CD8-positive, alpha-beta memory T cell (primary cell): ENCODE measurements at regions not wholly inside any gene's neighbourhood (a gene's known extent, or its start where the extent isn't known, plus 50 kb on each side); places are given as distances from the start of the nearest gene placed in this dataset.

ENCODE experiments used
- CTCF ChIA-PET: fragments of 350-600 bp; sonication (Branson Sonifier 250); formaldehyde crosslinking; loops from one replicate; lab custom pipeline; 2021; ENCODE audit warnings: antibody characterized with exemption; lab: Charles Lee
- POLR2A ChIA-PET: fragments of 350-600 bp; sonication (Branson Sonifier 250); formaldehyde crosslinking; loops from one replicate; lab custom pipeline; 2021; ENCODE audit warnings: antibody characterized with exemption; lab: Charles Lee
- DNase-seq, 5 donors: peaks; one replicate each; pipeline versions ENCODE4 v3.0.0 to v3.0.0-alpha.2; 2020 to 2022; ENCODE audit warnings: mixed read lengths in 1 of 5
- H3K27ac ChIP-seq: one replicate; pipeline ENCODE4 v1.7.0; 2013; ENCODE audit warnings: low read depth, mild to moderate bottlenecking, low read length, moderate library complexity
- H3K27me3 ChIP-seq: 2 replicates; pipeline ENCODE4 v1.7.0; 2013; ENCODE audit warnings: low read length, mild to moderate bottlenecking; ENCODE audit not compliant: insufficient read depth, poor library complexity, severe bottlenecking
- H3K36me3 ChIP-seq: 2 replicates; pipeline ENCODE4 v1.7.0; 2013; ENCODE audit warnings: mild to moderate bottlenecking, low read length, moderate library complexity; ENCODE audit not compliant: insufficient read depth
- H3K4me1 ChIP-seq: 2 replicates; pipeline ENCODE4 v1.7.0; 2013; ENCODE audit warnings: mild to moderate bottlenecking, low read length, moderate library complexity; ENCODE audit not compliant: insufficient read depth
- H3K4me3 ChIP-seq: 2 replicates; pipeline ENCODE4 v1.7.0; 2013; ENCODE audit warnings: mild to moderate bottlenecking, low read length
- H3K9me3 ChIP-seq: 2 replicates; pipeline ENCODE4 v1.7.0; 2013; ENCODE audit warnings: mild to moderate bottlenecking, low read length
- H3K27ac Mint-ChIP-seq, 8 donors: one replicate each; pipeline ENCODE4 v1.8.0; 2020 to 2021; ENCODE audit warnings: mixed read lengths in 8 of 8, mild to moderate bottlenecking in 6 of 8, inconsistent platforms in 3 of 8, moderate library complexity in 3 of 8
- H3K27me3 Mint-ChIP-seq, 2 donors: one replicate each; pipeline ENCODE4 v1.8.0; 2020 to 2021; ENCODE audit warnings: mixed read lengths in 2 of 2, mild to moderate bottlenecking in 1 of 2, moderate library complexity in 1 of 2
- H3K36me3 Mint-ChIP-seq, 3 donors: one replicate each; pipeline ENCODE4 v1.8.0; 2020 to 2021; ENCODE audit warnings: mixed read lengths in 3 of 3, inconsistent platforms in 1 of 3, mild to moderate bottlenecking in 1 of 3
- H3K4me1 Mint-ChIP-seq, 3 donors: one replicate each; pipeline ENCODE4 v1.8.0; 2020 to 2021; ENCODE audit warnings: mixed read lengths in 3 of 3, inconsistent platforms in 1 of 3, mild to moderate bottlenecking in 1 of 3
- H3K4me3 Mint-ChIP-seq, 7 donors: one replicate each; pipeline ENCODE4 v1.8.0; 2020 to 2021; ENCODE audit warnings: mixed read lengths in 7 of 7, mild to moderate bottlenecking in 6 of 7, moderate library complexity in 4 of 7, inconsistent platforms in 2 of 7
- H3K9me3 Mint-ChIP-seq, 5 donors: one replicate each; pipeline ENCODE4 v1.8.0; 2020 to 2022; ENCODE audit warnings: mixed read lengths in 5 of 5, mild to moderate bottlenecking in 3 of 5, moderate library complexity in 2 of 5, inconsistent platforms in 1 of 5

- no peak overlapping the region for H3K4me3 ChIP-seq
- H3K27ac ChIP-seq, result no peak overlapping the region
- no peak overlapping the region for H3K4me3 Mint-ChIP-seq
- H3K27me3 ChIP-seq, result no peaks in the 10 kb centered on the region
- H3K9me3 ChIP-seq, result no peaks in the 10 kb centered on the region
- H3K27ac Mint-ChIP-seq, result no peak overlapping the region
- no peak for DNase-seq
- H3K4me1 Mint-ChIP-seq, result no peaks in the 10 kb centered on the region
- ChIA-PET CTCF (no interaction called here), POLR2A (no interaction called here)
- no peaks in the 10 kb centered on the region for H3K36me3 ChIP-seq
- H3K4me1 ChIP-seq, result no peaks in the 10 kb centered on the region
- peaks cover 0 to 4% (median 0%) of the 10 kb centered on the region in 3 donors for H3K36me3 Mint-ChIP-seq
- no peaks in the 10 kb centered on the region for H3K27me3 Mint-ChIP-seq
- peaks cover 0 to 2% (median 0%) of the 10 kb centered on the region in 5 donors for H3K9me3 Mint-ChIP-seq
Observed at GRCh38 chrX:118167361-118167760, 50.8 kb upstream of the KLHL13 start.

GRCh38 chrX:118171356-118171755, 54.7 kb upstream of the KLHL13 start:
- H3K27ac ChIP-seq, result no peak overlapping the region
- Mint-ChIP-seq H3K9me3 (peaks cover 0 to 2% (median 0%) of the 10 kb centered on the region in 5 donors), H3K36me3 (peaks cover 0 to 4% (median 0%) of the 10 kb centered on the region in 3 donors), H3K4me3 (no peak overlapping the region), H3K27ac (no peak overlapping the region), H3K27me3 (no peaks in the 10 kb centered on the region), H3K4me1 (no peaks in the 10 kb centered on the region)
- no peaks in the 10 kb centered on the region for H3K36me3 ChIP-seq
- ChIA-PET CTCF (no interaction called here), POLR2A (no interaction called here)
- H3K27me3 ChIP-seq, result no peaks in the 10 kb centered on the region
- no peak overlapping the region for H3K4me3 ChIP-seq
- no peaks in the 10 kb centered on the region for H3K9me3 ChIP-seq
- DNase-seq, result no peak
- no peaks in the 10 kb centered on the region for H3K4me1 ChIP-seq

GRCh38 chrX:118174516-118175098, 58.0 kb upstream of the KLHL13 start:
- H3K4me3 ChIP-seq, result no peak overlapping the region
- no peaks in the 10 kb centered on the region for H3K4me1 ChIP-seq
- no peaks in the 10 kb centered on the region for H3K36me3 ChIP-seq
- H3K27ac ChIP-seq, result no peak overlapping the region
- DNase-seq, result no peak
- Mint-ChIP-seq H3K9me3 (no peaks in the 10 kb centered on the region), H3K27ac (no peak overlapping the region), H3K4me1 (no peaks in the 10 kb centered on the region), H3K36me3 (no peaks in the 10 kb centered on the region), H3K27me3 (no peaks in the 10 kb centered on the region), H3K4me3 (no peak overlapping the region)
- CTCF ChIA-PET, result no interaction called here
- H3K9me3 ChIP-seq, result no peaks in the 10 kb centered on the region
- no peaks in the 10 kb centered on the region for H3K27me3 ChIP-seq
- POLR2A ChIA-PET, result no interaction called here

- Histone ChIP-seq H3K27me3 (no peaks in the 10 kb centered on the region), H3K4me1 (no peaks in the 10 kb centered on the region), H3K9me3 (no peaks in the 10 kb centered on the region), H3K27ac (no peak overlapping the region), H3K4me3 (no peak overlapping the region), H3K36me3 (no peaks in the 10 kb centered on the region)
- no peaks in the 10 kb centered on the region for H3K36me3 Mint-ChIP-seq
- POLR2A ChIA-PET, result no interaction called here
- no peak overlapping the region for H3K27ac Mint-ChIP-seq
- no peaks in the 10 kb centered on the region for H3K9me3 Mint-ChIP-seq
- no peaks in the 10 kb centered on the region for H3K27me3 Mint-ChIP-seq
- H3K4me1 Mint-ChIP-seq, result no peaks in the 10 kb centered on the region
- CTCF ChIA-PET, result no interaction called here
- no peak overlapping the region for H3K4me3 Mint-ChIP-seq
- no peak for DNase-seq
Observed at GRCh38 chrX:118177708-118178107, 61.1 kb upstream of the KLHL13 start.

- Mint-ChIP-seq H3K9me3 (peaks cover 0 to 4% (median 2%) of the 10 kb centered on the region in 5 donors), H3K4me3 (no peak overlapping the region), H3K27ac (no peak overlapping the region), H3K36me3 (no peaks in the 10 kb centered on the region), H3K4me1 (no peaks in the 10 kb centered on the region), H3K27me3 (peaks cover 0 to 4% of the 10 kb centered on the region in 2 donors)
- ChIA-PET POLR2A (no interaction called here), CTCF (no interaction called here)
- Histone ChIP-seq H3K9me3 (no peaks in the 10 kb centered on the region), H3K4me1 (no peaks in the 10 kb centered on the region), H3K27ac (no peak overlapping the region), H3K27me3 (no peaks in the 10 kb centered on the region), H3K4me3 (no peak overlapping the region), H3K36me3 (no peaks in the 10 kb centered on the region)
- DNase-seq, result no peak
Observed at GRCh38 chrX:118178450-118178849, 61.8 kb upstream of the KLHL13 start.

GRCh38 chrX:118179161-118179560, 62.6 kb upstream of the KLHL13 start:
- H3K9me3 ChIP-seq, result no peaks in the 10 kb centered on the region
- no peaks in the 10 kb centered on the region for H3K36me3 ChIP-seq
- CTCF ChIA-PET, result no interaction called here
- H3K4me3 ChIP-seq, result no peak overlapping the region
- POLR2A ChIA-PET, result no interaction called here
- no peak for DNase-seq
- H3K27me3 Mint-ChIP-seq, result peaks cover 0 to 4% of the 10 kb centered on the region in 2 donors
- H3K4me1 ChIP-seq, result no peaks in the 10 kb centered on the region
- H3K36me3 Mint-ChIP-seq, result no peaks in the 10 kb centered on the region
- H3K27me3 ChIP-seq, result no peaks in the 10 kb centered on the region
- no peak overlapping the region for H3K27ac Mint-ChIP-seq
- no peak overlapping the region for H3K4me3 Mint-ChIP-seq
- no peak overlapping the region for H3K27ac ChIP-seq
- peaks cover 2 to 5% (median 4%) of the 10 kb centered on the region in 5 donors for H3K9me3 Mint-ChIP-seq
- H3K4me1 Mint-ChIP-seq, result no peaks in the 10 kb centered on the region

GRCh38 chrX:118179718-118180117, 63.1 kb upstream of the KLHL13 start:
- no peak overlapping the region for H3K4me3 Mint-ChIP-seq
- POLR2A ChIA-PET, result no interaction called here
- Histone ChIP-seq H3K9me3 (no peaks in the 10 kb centered on the region), H3K27ac (no peak overlapping the region), H3K27me3 (no peaks in the 10 kb centered on the region), H3K36me3 (no peaks in the 10 kb centered on the region), H3K4me3 (no peak overlapping the region), H3K4me1 (no peaks in the 10 kb centered on the region)
- no peaks in the 10 kb centered on the region for H3K4me1 Mint-ChIP-seq
- peaks cover 0 to 4% of the 10 kb centered on the region in 2 donors for H3K27me3 Mint-ChIP-seq
- CTCF ChIA-PET, result no interaction called here
- no peak overlapping the region for H3K27ac Mint-ChIP-seq
- DNase-seq, result no peak
- peaks cover 2 to 5% (median 4%) of the 10 kb centered on the region in 5 donors for H3K9me3 Mint-ChIP-seq
- no peaks in the 10 kb centered on the region for H3K36me3 Mint-ChIP-seq

GRCh38 chrX:118181030-118181429, 64.4 kb upstream of the KLHL13 start:
- Mint-ChIP-seq H3K27ac (no peak overlapping the region), H3K9me3 (peaks cover 2 to 5% (median 4%) of the 10 kb centered on the region in 5 donors), H3K36me3 (no peaks in the 10 kb centered on the region), H3K27me3 (peaks cover 0 to 4% of the 10 kb centered on the region in 2 donors), H3K4me3 (no peak overlapping the region), H3K4me1 (no peaks in the 10 kb centered on the region)
- H3K4me3 ChIP-seq, result no peak overlapping the region
- ChIA-PET CTCF (no interaction called here), POLR2A (no interaction called here)
- no peaks in the 10 kb centered on the region for H3K9me3 ChIP-seq
- no peaks in the 10 kb centered on the region for H3K4me1 ChIP-seq
- H3K27me3 ChIP-seq, result no peaks in the 10 kb centered on the region
- DNase-seq, result no peak
- H3K27ac ChIP-seq, result no peak overlapping the region
- no peaks in the 10 kb centered on the region for H3K36me3 ChIP-seq
